ENCODE measurements at regions not wholly inside any gene's neighbourhood (a gene's known extent, or its start where the extent isn't known, plus 50 kb on each side); places are given as distances from the start of the nearest gene placed in this dataset.
"Not testable (repeated sequence)": the region's sequence is repeated elsewhere in the genome, so short reads cannot be mapped to it uniquely, and the experiment has no call there.

DNA sequence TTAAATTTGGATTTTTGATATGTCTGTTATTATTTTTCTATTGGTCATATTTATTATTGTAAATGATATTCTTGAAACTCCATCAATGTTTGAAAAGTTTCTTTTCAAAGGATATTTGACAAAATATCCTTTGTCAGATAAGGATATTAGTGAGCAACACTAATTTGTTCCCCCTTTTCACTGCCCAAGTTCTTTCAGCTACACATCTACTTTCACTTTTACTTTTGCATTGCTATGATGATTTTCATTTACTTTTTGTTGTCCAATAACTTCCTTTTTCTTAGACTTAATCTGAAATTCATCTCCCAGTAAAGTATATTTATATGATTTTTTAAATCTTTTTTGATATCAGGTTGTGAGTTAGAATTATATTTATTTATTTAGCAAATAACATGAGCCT is 542.3 kb upstream of the ADGRL3 start:
- no peak for DNase-seq (ENCODE audit: low spot score)

DNA sequence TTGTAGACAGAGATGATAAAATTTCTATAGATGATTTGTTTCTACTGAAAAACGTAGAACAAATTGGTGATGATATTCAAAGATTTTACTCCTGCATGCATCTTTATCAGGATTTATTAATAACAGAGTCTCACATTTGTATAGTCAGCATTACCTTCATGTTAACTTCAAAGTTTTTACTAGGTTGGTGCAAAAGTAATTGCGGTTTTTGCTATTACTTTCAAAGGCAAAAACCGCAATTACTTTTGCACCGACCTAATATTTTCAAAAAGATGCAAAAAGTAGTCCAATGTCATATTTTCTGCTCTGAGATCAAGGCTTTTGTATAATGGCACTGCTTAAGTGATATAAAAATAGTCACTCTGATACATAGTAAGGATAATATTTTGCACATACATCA is 536.4 kb upstream of the ADGRL3 start:
- DNase-seq (ENCODE audit: low spot score): no peak

DNA sequence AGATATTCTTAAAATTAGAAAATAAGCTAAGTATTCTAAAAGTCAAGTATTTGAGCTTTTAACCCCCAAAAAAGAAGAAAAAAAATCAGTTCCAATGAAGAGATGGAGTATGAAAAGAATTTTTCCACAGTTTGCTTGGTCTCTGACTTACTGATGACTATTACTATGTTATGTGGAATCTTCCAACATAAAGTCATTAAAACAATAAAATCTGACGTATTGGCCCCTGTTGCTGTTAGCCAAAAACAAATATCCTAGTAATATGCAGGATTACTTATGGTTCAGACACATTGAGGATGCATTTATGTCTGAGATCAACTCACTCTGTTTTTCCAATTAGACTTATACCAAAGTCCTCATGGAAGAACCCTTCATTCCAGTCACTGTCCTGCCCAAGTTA is 517.2 kb upstream of the ADGRL3 start:
- DNase-seq (ENCODE audit: low spot score): peak; percentile 39

DNA sequence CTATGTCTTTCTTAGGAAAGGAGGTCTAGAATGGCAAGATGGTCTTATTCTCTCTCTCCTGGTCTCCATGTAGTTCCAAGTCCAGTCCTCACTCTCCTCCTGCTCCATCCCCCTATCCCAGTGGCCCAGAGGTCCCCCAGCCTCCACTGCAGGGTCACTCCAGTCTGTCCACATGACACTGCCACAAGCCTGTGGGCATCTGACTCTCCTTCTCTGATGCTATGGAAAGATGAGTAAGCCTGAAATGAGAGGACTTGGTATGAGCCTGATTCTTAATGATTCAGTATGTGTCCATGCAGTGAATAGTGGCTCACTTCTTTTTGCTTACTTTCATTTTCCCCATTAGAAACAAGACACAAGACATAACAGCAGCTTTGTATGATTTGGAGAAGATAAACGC is 516.8 kb upstream of the ADGRL3 start:
- DNase-seq (ENCODE audit: low spot score): peak; percentile 70

DNA sequence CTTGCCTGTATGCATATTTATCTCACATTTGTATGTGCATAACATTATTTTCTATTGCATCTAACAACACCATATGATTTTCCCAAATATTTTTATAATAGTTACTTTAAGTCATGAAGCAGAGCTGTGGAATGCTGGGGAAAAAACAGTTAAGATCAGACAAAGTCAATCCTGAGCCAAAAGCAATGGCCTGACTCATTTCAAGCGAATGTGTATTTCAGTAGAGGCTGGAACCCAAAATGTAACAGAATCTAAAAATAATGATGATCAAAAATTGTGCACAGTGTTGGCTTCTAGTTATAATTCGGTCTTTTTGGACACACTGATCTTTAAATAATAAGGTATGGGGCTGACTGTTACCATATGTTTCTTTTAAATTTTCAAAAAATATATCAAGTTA is 516.2 kb upstream of the ADGRL3 start:
- DNase-seq (ENCODE audit: low spot score): peak; percentile 72

DNA sequence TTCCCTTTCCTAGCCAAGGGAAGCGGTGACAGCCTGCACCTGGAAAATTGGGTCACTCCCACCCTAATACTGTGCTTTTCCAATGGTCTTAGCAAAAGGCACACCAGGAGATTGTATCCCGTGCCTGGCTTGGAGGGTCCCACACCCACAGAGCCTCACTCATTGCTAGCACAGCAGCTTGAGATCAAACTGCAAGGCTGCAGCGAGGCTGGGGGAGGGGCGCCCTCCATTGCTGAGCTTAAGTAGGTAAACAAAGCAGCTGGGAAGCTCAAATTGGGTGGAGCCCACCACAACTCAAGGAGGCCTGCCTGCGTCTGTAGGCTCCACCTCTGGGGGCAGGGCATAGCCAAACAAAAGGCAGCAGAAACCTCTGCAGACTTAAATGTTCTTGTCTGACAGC is 504.1 kb upstream of the ADGRL3 start:
- not testable (repeated sequence) for DNase-seq (ENCODE audit: low spot score)

DNA sequence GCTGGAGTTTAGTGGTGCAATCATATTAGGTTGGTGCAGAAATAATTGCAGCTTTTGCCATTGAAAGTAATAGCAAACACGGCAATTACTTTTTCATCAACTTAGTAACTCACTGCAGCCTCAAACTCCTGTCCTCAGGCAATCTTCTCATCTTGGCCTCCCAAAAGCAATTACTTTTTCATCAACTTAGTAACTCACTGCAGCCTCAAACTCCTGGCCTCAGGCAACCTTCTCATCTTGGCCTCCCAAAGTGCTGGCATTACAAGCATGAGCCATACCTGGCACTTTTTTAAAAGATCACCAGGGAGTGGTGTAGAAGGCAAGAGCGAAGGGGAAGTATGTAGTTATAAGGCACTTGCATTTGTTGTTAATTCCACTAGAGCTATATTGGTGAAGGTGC is 491.1 kb upstream of the ADGRL3 start:
- no peak for DNase-seq (ENCODE audit: low spot score)

DNA sequence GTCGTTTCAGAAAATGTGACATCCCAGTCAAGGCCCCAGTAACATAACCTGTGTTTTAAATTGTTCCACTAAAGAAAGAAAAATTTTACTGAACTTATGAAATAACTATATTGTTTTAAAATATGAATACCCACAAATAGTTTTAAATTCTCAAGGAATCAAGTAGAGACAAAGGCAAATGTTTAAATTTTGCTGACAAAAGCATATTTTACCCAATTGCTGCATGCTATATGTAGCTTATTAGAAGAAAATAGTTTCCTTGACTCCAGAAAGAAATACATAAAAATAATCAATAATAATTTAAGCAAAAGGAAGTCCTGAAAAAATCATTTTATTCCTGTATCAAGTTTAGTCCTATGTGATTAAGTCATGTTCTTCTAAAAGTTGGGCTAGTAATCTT is 481.3 kb upstream of the ADGRL3 start:
- no peak for DNase-seq (ENCODE audit: low spot score)

DNA sequence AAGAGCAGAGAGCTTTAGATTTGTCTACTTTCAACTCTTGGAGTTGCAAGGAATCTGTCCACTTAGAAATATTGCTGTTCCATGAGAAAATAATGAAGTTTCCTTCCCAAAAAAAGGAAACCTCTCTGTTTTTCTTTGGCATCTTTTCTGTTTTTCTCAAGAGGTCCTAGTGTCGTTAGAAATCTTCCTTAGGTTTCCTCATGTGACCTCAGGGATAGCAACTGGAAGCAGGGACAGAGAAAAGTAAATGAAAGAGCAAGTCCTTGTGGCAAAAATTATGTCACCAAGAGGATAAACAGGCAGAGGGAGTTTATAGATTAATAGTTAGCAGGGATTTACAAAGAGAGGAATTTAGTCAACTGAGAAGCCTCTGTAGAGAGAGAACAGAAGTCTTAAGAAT is 478.4 kb upstream of the ADGRL3 start:
- DNase-seq (ENCODE audit: low spot score): peak; percentile 7

DNA sequence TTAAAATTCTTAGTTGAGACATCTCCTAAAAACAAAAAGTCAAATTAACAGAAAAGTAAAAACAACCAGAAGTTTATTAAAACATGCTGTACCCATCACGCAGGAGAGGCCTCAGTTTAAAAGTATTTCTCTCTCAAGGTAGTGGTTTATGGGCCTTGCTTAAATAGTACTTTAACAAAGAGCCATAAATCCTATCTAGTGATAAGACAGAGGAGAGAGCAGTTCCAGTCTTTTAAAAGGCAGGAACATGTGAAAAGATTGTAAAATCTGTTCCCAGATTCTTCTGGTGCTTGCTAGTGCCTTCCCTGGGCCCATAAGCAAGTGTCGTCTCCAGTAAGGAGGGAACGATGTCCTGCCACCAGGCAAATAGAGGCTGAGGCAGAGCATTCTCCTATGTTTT is 476.3 kb upstream of the ADGRL3 start:
- DNase-seq (ENCODE audit: low spot score): no peak

DNA sequence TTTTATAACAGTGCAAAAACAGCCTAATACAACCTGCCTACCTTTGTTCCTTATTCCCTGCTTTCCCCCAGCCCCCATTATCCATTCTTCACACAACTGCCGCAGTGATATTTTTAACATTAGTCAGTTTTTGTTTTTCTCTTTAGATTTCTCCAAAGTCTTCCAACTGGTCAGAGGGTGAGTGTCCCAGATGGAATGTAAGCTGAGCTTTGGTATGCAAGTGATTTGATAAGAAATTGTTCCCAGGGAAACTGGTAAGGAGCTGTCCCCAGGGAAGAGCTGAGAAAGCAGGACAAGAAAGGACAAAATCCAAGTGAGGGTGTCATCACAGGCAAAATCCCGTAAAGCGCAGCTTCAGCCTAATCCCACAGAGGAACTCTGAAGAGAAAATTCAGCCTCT is 475.5 kb upstream of the ADGRL3 start:
- peak; percentile 73 for DNase-seq (ENCODE audit: low spot score)

DNA sequence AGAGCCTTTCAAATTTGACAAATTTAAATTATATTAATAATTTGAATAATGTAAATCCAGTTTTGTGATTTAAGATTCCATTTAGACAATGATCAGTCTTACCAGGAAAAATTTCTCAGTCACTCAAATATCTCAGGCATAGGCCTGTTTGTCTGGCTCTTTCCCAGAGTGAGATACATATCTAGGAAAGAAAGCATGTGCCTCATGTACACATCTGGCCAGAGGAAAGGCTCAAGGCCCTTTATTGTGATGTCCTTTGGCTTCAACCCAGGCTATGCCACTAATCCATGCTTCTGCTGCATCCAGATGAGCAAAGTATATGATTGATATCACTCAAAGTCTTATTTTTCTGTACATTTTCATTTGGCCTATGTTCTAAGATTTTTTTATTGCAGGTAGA is 473.3 kb upstream of the ADGRL3 start:
- DNase-seq (ENCODE audit: low spot score): no peak

DNA sequence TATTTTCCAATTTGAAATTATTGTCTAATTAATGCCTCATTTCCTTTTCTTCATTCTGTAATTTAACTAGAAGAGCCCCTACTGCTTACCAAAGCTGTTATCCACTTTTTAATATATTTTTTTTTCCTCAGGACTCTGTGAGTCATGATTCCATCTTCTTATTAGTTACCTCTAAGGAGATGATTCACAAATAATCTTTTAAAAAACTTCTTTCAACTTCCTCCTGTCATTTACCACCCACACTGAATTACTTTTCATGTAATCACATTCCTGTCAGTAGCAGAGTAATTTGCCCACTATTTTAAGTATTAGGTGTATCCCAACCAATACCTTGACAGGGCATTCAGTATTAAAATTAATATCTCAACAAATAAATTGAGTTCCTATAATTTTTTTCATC is 470.9 kb upstream of the ADGRL3 start:
- peak; percentile 6 for DNase-seq (ENCODE audit: low spot score)

DNA sequence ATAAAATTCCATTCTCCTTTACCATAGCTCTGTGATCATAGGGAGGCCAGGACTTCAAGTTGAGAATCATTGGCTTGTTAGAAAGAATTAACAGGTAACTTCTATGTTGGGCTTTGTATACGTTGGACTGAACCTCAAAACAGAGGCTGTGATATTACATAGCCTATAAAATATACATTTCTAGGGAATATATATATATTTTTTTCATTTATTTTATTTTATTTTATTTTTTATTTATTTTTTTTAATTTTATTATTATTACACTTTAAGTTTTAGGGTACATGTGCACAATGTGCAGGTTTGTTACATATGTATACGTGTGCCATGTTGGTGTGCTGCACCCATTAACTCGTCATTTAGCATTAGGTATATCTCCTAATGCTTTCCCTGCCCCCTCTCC is 470.4 kb upstream of the ADGRL3 start:
- not testable (repeated sequence) for DNase-seq (ENCODE audit: low spot score)

DNA sequence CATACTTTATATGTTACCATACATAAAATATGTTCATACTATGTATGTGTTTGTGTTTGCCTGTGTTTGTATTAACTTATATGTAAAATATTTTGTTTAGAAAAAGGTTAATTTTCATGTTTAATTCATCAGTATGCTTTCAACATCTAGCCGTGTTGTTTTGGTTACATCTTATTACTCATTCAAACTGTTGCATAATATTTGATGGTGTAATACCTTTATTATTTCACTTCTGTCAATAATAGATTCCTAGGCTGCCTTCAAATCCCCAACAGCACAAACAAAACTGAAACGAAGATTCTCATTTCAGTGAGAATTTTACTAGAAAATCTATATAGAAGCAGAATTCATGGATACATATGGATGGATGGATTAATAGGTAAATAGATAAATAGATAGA is 462.3 kb upstream of the ADGRL3 start:
- DNase-seq (ENCODE audit: low spot score): peak; percentile 52

DNA sequence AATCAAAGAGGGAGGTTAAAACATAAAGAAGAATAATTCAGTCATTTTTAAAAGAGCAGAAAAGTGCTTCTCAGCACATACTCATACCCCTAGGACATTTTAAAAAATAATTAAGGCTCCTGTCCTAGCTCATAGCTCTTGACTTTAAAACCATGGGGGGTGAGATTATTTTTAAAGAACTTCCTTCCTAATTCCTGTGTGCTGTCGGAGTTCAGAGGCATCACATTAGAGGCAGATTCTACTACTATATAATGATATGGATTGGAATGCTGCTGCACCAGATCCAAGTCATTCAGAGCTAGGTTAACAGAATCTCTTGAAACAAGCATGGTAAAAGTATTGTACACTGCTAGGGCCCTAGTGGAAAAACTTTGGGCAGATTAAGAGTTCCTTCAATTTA is 456.5 kb upstream of the ADGRL3 start:
- DNase-seq (ENCODE audit: low spot score): no peak

DNA sequence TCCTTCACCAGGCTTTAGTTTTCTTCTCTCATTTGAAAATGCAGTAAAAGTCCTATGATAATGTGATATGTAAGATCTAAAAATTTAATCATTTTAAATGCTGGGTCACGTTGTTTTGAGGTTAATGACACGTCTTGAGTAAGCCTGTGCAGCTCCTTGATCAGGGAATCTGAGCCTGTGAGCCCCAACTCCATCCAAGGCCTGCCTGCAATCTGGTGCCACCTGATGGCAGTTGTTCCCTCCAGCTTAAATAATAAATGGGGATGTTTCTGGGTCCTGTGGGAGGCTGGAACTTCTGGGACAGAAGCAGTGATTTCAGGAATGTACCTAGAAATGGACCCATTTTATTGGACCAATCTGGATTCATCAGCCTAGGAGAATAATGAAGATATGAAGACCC is 455.4 kb upstream of the ADGRL3 start:
- peak; percentile 13 for DNase-seq (ENCODE audit: low spot score)

DNA sequence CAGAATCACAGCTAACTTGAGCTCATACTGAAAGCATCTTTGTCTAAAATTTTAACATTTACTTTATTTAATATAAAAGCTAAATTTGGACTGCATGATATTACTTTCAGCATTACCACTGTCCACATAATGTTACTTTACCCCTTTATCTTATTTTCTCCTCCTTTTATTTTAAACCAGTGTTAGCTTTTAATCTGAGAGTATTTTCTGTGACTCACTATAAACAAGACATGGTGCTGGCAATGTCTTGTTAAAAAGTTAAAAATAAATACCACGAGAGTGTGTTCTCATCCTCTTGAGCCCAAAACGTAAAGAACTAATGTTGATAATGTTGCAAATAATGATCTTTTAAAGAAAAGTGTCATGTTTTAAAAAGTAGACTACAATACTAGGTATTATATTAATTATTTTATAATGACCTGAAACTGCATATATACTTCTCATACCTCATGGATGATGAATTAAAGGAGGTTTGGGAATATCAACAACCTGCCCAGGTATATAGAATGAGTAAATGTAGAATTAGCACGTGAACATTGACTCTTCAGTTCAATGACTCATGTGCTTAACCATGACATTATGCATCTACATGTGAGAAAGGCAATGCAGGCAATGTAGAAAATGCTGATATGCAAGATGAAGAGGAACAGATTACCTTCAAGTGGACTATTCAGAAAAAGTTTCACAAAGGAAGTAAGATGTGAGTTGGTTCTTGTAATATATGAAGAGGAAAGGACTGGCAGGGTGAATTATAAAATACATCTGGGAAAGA is 454.1 kb upstream of the ADGRL3 start:
- no peak for DNase-seq (ENCODE audit: low spot score)

DNA sequence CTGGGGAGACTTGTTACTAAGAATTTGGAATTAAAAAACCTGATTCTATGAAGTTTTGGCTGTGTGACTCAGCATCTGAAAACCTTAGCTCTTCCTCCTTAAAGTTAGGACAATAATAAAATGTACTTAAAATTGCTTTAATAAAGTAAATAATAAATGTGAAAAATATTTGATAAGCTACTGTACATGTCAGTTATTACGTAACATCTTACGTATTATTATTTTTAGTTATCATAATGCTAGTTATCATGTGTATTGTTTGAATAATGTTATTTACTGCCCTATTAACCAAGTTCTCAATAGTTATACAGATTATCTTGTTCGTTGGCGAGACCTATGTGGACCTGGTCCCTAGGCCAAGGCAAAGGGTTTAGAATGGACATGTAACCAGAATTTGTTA is 449.2 kb upstream of the ADGRL3 start:
- no peak for DNase-seq (ENCODE audit: low spot score)

DNA sequence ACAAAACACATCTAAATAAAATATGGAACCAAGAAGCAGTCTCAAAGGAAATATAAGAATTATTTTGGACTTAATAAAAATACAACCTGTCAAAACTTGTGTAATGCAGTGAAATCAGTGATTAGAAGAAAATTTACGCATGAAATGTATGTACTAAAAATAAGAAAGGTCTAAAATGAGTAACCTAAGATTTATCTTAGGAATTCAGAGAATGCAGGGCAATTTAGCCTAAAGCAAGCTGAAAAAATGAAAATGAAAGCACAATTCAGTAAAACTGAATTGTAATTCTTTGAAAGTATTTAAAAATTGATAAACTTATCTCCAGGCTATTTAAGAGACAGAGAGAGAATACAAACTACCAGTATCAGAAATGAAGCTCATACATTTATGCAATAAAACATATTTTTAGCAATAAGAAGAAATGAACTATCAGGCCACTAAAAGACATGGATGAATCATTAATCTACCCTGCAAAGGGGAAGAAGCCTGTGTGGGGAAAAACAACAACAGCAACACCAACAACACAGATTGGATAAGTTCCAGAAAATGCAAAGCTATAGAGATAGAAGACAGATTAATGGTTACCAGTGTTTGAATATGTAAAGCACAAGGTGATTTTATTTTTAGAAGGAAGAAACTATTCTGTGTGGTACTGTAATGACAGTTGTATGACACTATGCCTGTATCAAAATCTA is 442.0 kb upstream of the ADGRL3 start:
- peak; percentile 16 for DNase-seq (ENCODE audit: low spot score)

DNA sequence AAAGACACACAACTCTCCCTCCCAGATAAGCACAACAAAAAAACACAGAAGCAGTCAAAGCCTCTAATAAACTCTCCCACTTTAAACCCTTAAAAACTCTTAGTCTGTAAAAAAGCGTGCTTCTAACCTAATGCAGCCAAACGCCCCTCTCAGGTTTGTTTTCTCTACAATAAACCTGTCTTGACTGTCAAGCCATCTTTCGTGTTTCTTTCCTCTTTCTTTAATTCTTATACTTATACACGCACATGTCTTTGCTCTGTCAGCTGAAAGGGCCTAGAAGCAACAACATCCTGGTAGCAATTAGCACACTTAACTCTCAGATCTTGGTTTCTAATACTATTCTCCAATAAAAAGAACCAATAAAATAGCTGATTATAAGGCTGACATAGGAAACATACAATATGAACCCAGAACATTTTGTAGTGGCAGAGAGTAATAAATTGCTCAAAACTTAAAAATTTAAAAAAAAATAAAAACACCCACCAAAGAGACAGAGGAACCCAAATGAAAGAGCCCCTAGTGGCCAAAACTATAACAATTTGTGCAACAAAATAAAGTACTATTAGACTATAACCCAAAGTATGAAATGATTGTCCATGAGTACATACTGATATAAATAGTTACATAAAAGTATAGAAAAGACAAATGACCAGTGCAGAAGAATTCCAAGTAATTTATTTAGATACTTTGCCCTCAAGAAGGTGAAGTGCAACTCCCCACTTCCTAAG is 440.4 kb upstream of the ADGRL3 start:
- DNase-seq (ENCODE audit: low spot score): no peak

DNA sequence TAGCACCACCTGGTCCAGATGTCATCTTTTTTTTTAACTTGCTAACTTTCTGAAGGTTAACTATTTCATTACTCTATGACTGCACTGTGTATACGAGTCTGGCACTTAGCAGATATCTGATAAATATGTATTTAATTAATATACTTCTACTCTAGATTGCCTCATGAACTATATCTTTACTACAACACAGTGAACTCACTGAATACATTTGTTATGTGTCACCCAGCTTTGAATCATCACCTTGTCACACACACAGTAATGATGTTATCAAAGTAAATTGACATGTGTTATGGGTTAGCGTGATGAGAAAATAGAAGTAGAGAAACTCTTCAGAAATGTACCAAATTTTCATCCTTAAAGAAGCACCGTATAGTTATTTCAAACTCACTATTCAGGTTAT is 419.3 kb upstream of the ADGRL3 start:
- peak; percentile 2 for DNase-seq (ENCODE audit: low spot score)

DNA sequence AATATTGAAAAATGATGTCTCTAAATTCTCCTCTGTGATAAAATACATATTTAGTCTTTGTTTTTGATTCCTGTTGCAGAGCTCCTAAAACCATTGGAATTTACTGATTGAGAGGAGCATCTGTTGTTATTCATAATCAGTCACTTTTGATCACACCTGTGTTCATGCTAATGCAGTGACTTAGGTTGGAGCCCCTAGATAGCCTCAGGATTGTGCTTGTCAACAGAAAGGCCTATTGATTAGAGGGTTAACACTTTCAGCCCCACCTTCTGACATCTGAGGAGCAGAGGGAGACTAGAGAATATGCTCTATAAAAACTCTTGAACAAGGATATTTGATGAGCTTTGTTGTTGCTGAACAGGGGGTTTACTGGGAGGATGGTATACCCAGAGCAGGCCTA is 409.5 kb upstream of the ADGRL3 start:
- no peak for DNase-seq (ENCODE audit: low spot score)

Measured in GM03348 (cell line).